ENCODE measurements at regions not wholly inside any gene's neighbourhood (a gene's known extent, or its start where the extent isn't known, plus 50 kb on each side); places are given as distances from the start of the nearest gene placed in this dataset.

DNA sequence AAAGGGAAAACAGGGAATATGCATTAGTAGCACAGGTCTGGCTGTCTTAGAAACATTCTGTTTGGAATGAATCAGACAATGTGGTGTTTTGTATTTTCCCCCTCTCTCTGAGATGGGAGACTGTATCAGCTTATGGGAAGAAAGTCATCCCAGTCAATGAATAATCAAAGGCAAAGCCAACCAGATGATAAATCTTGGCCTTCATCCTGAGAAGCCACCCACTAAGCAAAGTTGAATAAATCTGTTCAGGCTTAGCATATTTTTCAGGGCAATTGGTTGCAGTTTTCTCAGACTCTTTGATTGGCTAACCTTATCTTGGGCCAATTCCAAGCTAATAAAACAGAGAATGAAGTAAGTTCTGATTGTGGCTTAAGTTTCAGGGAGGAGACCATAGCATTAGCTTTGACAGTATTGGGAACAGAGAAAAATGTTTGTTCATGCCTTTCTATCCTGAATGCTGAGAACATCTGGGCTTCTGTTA lies 63.6 kb upstream of the ARL8B start:
- H3K27me3 ChIP-seq (ENCODE audit: control insufficient read depth in 3 of 3, insufficient read depth in 3 of 3, low read length in 3 of 3): no peaks in the 10 kb centered on the region
- peak; percentile 18 to 50 for DNase-seq
- no peak for FAIRE-seq
- no peak overlapping the region for H3K4me3 ChIP-seq (ENCODE audit: low read depth in 1 of 3, low read length in 3 of 3)
- peak overlapping the region in 1 of 3 donors; percentile 16 for H3K27ac ChIP-seq (ENCODE audit: low read depth in 1 of 3, low read length in 2 of 3)
- H3K9me3 ChIP-seq (ENCODE audit: control insufficient read depth in 2 of 2, insufficient read depth in 1 of 2, low read depth in 1 of 2, low read length in 1 of 2): peaks cover 0 to 3% of the 10 kb centered on the region in 2 donors
- H3K36me3 ChIP-seq (ENCODE audit: control insufficient read depth in 3 of 3, insufficient read depth in 2 of 3, low read depth in 1 of 3, low read length in 3 of 3): no peaks in the 10 kb centered on the region
- H3K4me1 ChIP-seq (ENCODE audit: control insufficient read depth in 3 of 3, insufficient read depth in 2 of 3, low read depth in 1 of 3, low read length in 2 of 3): peaks cover 0 to 14% (median 0%) of the 10 kb centered on the region in 3 donors

DNA sequence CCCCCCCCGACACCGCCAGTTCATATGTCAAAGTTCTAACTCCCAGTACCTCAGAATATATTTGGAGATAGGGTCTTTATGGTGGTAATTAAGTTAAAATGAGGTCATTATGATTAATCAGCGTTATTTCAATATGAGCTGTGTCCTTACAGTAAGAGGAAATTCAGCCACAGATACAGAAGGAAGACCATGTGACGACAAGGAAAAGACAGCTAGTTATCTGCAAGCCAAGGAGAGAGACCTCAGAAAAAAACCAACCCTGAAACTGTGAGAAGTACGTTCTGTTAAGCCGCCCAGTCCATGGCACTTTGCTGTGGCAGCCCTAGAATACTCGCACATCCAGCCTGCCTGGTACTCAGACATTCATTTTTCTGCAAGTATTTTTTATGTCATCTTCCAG lies 62.3 kb upstream of the ARL8B start:
- DNase-seq: no peak
- H3K4me1 ChIP-seq (ENCODE audit: control insufficient read depth in 3 of 3, insufficient read depth in 2 of 3, low read depth in 1 of 3, low read length in 2 of 3): peaks cover 0 to 14% (median 0%) of the 10 kb centered on the region in 3 donors
- no peak overlapping the region for H3K4me3 ChIP-seq (ENCODE audit: low read depth in 1 of 3, low read length in 3 of 3)
- H3K36me3 ChIP-seq (ENCODE audit: control insufficient read depth in 3 of 3, insufficient read depth in 2 of 3, low read depth in 1 of 3, low read length in 3 of 3): no peaks in the 10 kb centered on the region
- H3K9me3 ChIP-seq (ENCODE audit: control insufficient read depth in 2 of 2, insufficient read depth in 1 of 2, low read depth in 1 of 2, low read length in 1 of 2): peaks cover 0 to 3% of the 10 kb centered on the region in 2 donors
- FAIRE-seq: no peak
- H3K27me3 ChIP-seq (ENCODE audit: control insufficient read depth in 3 of 3, insufficient read depth in 3 of 3, low read length in 3 of 3): no peaks in the 10 kb centered on the region
- WGBS, 3 donors: 58 to 75% (median 68%) methylated on average over 7 of the region's 7 CpGs
- H3K27ac ChIP-seq (ENCODE audit: low read depth in 1 of 3, low read length in 2 of 3): no peak overlapping the region

DNA sequence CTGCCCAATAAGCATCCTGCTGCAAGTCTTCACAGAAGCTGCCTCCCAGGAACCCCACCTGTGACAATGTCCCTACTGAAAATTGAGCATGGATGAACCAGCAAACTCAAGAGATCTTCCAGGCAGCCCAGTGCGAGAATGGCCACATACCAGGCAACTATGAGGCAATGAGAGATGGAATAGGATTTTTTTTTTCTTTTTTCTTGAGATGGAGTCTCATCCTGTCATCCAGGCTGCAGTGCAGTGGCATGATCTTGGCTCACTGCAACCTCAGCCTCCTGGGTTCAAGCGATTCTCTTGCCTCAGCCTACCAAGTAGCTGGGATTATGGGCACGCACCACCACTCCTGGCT lies 60.9 kb upstream of the ARL8B start:
- no peaks in the 10 kb centered on the region for H3K36me3 ChIP-seq (ENCODE audit: control insufficient read depth in 3 of 3, insufficient read depth in 2 of 3, low read depth in 1 of 3, low read length in 3 of 3)
- H3K4me3 ChIP-seq (ENCODE audit: low read depth in 1 of 3, low read length in 3 of 3): no peak overlapping the region
- DNase-seq (no peak), FAIRE-seq (no peak)
- 65 to 97% (median 65%) methylated on average over 3 of the region's 3 CpGs for WGBS, 3 donors
- H3K4me1 ChIP-seq (ENCODE audit: control insufficient read depth in 3 of 3, insufficient read depth in 2 of 3, low read depth in 1 of 3, low read length in 2 of 3): peaks cover 0 to 6% (median 0%) of the 10 kb centered on the region in 3 donors
- no peak overlapping the region for H3K27ac ChIP-seq (ENCODE audit: low read depth in 1 of 3, low read length in 2 of 3)
- H3K9me3 ChIP-seq (ENCODE audit: control insufficient read depth in 2 of 2, insufficient read depth in 1 of 2, low read depth in 1 of 2, low read length in 1 of 2): peaks cover 0 to 3% of the 10 kb centered on the region in 2 donors
- H3K27me3 ChIP-seq (ENCODE audit: control insufficient read depth in 3 of 3, insufficient read depth in 3 of 3, low read length in 3 of 3): no peaks in the 10 kb centered on the region

DNA sequence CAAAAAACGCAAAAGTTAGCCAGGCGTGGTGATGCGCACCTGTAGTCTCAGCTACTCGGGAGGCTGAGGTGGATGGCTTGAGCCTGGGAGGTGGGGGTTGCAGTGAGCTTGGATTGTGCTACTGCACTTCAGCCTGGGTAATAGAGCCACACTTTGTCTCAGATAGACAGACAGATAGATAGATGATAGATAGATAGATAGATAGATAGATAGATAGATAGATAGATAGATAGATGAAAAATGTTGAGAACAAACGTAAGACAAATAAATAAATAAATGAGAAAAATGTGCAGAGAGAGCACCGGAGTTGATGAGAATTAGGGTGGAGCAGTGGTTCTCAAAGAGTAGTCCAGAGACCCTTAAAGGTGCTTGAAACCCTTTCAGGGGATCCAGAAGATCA lies 58.4 kb upstream of the ARL8B start:
- DNase-seq: no peak
- H3K27ac ChIP-seq (ENCODE audit: low read depth in 1 of 3, low read length in 2 of 3): no peak overlapping the region
- H3K27me3 ChIP-seq (ENCODE audit: control insufficient read depth in 3 of 3, insufficient read depth in 3 of 3, low read length in 3 of 3): no peaks in the 10 kb centered on the region
- WGBS, 3 donors: 84 to 92% (median 92%) methylated on average over 6 of the region's 6 CpGs
- no peaks in the 10 kb centered on the region for H3K36me3 ChIP-seq (ENCODE audit: control insufficient read depth in 3 of 3, insufficient read depth in 2 of 3, low read depth in 1 of 3, low read length in 3 of 3)
- H3K4me1 ChIP-seq (ENCODE audit: control insufficient read depth in 3 of 3, insufficient read depth in 2 of 3, low read depth in 1 of 3, low read length in 2 of 3): peaks cover 0 to 2% (median 0%) of the 10 kb centered on the region in 3 donors
- H3K4me3 ChIP-seq (ENCODE audit: low read depth in 1 of 3, low read length in 3 of 3): no peak overlapping the region
- H3K9me3 ChIP-seq (ENCODE audit: control insufficient read depth in 2 of 2, insufficient read depth in 1 of 2, low read depth in 1 of 2, low read length in 1 of 2): no peaks in the 10 kb centered on the region
- no peak for FAIRE-seq

DNA sequence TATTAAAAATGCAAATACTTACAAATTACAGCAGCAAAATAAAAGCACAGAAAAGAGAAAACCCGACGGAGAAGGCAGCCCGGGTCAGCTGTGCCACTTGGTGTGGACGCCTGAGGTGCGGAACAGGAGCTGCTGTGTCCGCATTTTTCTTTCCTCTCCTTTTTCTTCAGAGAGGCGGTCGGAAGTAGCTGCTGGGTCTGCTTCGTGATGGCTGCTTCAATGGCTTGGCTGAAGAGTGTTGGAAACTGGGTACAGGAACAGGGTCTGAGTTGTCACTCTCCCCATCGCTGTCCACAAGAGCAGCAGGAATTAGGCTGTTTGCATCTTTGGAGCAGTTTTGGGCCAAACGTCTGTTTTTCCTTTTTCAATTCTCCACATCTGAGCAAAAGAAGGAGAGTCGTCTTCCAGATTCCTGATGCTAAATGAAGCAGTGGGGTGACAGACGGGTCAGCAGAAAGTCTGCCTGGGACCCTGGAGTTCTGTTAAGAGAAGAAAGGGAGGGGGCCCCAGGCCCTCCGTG lies 53.5 kb upstream of the ARL8B start:
- WGBS, 3 donors: 83 to 86% (median 86%) methylated on average over 14 of the region's 14 CpGs
- H3K27ac ChIP-seq (ENCODE audit: low read depth in 1 of 3, low read length in 2 of 3): no peak overlapping the region
- no peaks in the 10 kb centered on the region for H3K4me1 ChIP-seq (ENCODE audit: control insufficient read depth in 3 of 3, insufficient read depth in 2 of 3, low read depth in 1 of 3, low read length in 2 of 3)
- FAIRE-seq (no peak), DNase-seq (no peak)
- no peak overlapping the region for H3K4me3 ChIP-seq (ENCODE audit: low read depth in 1 of 3, low read length in 3 of 3)
- no peaks in the 10 kb centered on the region for H3K9me3 ChIP-seq (ENCODE audit: control insufficient read depth in 2 of 2, insufficient read depth in 1 of 2, low read depth in 1 of 2, low read length in 1 of 2)
- no peaks in the 10 kb centered on the region for H3K36me3 ChIP-seq (ENCODE audit: control insufficient read depth in 3 of 3, insufficient read depth in 2 of 3, low read depth in 1 of 3, low read length in 3 of 3)
- H3K27me3 ChIP-seq (ENCODE audit: control insufficient read depth in 3 of 3, insufficient read depth in 3 of 3, low read length in 3 of 3): peaks cover 0 to 4% (median 0%) of the 10 kb centered on the region in 3 donors

DNA sequence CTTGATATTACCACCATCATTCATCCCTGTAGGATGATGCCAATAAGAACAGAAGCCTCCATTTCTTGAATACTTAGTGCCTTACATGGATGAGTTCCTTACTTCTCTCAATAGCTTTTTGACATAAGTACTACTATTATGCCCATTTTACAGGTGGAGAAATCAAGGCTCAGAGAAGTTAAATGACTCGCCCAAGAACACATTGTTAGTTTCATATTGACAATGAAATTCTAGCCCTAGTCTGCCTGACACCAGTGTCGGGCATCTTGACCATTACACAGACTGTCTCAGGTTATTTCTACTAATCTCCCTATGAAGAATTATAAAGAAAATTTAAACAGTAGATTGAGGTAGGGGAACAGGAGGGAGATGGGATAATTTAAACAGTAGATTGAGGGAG lies 52.5 kb upstream of the ARL8B start:
- no peaks in the 10 kb centered on the region for H3K9me3 ChIP-seq (ENCODE audit: control insufficient read depth in 2 of 2, insufficient read depth in 1 of 2, low read depth in 1 of 2, low read length in 1 of 2)
- peaks cover 0 to 4% (median 0%) of the 10 kb centered on the region in 3 donors for H3K27me3 ChIP-seq (ENCODE audit: control insufficient read depth in 3 of 3, insufficient read depth in 3 of 3, low read length in 3 of 3)
- H3K4me3 ChIP-seq (ENCODE audit: low read depth in 1 of 3, low read length in 3 of 3): no peak overlapping the region
- no peaks in the 10 kb centered on the region for H3K4me1 ChIP-seq (ENCODE audit: control insufficient read depth in 3 of 3, insufficient read depth in 2 of 3, low read depth in 1 of 3, low read length in 2 of 3)
- DNase-seq (no peak), FAIRE-seq (no peak)
- no peaks in the 10 kb centered on the region for H3K36me3 ChIP-seq (ENCODE audit: control insufficient read depth in 3 of 3, insufficient read depth in 2 of 3, low read depth in 1 of 3, low read length in 3 of 3)
- no peak overlapping the region for H3K27ac ChIP-seq (ENCODE audit: low read depth in 1 of 3, low read length in 2 of 3)
- 78 to 89% (median 80%) methylated on average over 2 of the region's 2 CpGs for WGBS, 3 donors

DNA sequence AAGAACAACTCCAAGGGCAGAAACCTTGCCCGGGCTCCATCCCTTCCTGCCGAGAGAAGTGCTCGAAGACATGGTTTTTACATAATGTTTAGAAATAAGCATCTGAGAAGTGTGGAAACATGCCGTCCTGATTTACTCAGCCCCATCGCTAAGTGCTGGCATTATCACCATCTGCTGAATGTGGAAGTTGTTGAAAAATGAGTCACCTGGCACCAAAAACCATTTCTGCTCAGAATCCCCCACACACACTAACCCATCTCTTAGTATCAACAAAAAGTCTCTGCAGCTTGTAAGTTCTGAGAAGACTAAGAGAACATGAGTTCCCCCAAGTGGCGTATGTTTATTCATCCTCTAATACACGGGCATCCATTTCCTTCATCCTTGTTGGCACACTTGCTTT lies 51.0 kb upstream of the ARL8B start:
- DNase-seq (no peak), FAIRE-seq (no peak)
- no peaks in the 10 kb centered on the region for H3K9me3 ChIP-seq (ENCODE audit: control insufficient read depth in 2 of 2, insufficient read depth in 1 of 2, low read depth in 1 of 2, low read length in 1 of 2)
- H3K36me3 ChIP-seq (ENCODE audit: control insufficient read depth in 3 of 3, insufficient read depth in 2 of 3, low read depth in 1 of 3, low read length in 3 of 3): no peaks in the 10 kb centered on the region
- no peak overlapping the region for H3K4me3 ChIP-seq (ENCODE audit: low read depth in 1 of 3, low read length in 3 of 3)
- H3K27me3 ChIP-seq (ENCODE audit: control insufficient read depth in 3 of 3, insufficient read depth in 3 of 3, low read length in 3 of 3): peaks cover 0 to 4% (median 0%) of the 10 kb centered on the region in 3 donors
- no peaks in the 10 kb centered on the region for H3K4me1 ChIP-seq (ENCODE audit: control insufficient read depth in 3 of 3, insufficient read depth in 2 of 3, low read depth in 1 of 3, low read length in 2 of 3)
- WGBS, 3 donors: 62 to 68% (median 68%) methylated on average over 7 of the region's 7 CpGs
- no peak overlapping the region for H3K27ac ChIP-seq (ENCODE audit: low read depth in 1 of 3, low read length in 2 of 3)

DNA sequence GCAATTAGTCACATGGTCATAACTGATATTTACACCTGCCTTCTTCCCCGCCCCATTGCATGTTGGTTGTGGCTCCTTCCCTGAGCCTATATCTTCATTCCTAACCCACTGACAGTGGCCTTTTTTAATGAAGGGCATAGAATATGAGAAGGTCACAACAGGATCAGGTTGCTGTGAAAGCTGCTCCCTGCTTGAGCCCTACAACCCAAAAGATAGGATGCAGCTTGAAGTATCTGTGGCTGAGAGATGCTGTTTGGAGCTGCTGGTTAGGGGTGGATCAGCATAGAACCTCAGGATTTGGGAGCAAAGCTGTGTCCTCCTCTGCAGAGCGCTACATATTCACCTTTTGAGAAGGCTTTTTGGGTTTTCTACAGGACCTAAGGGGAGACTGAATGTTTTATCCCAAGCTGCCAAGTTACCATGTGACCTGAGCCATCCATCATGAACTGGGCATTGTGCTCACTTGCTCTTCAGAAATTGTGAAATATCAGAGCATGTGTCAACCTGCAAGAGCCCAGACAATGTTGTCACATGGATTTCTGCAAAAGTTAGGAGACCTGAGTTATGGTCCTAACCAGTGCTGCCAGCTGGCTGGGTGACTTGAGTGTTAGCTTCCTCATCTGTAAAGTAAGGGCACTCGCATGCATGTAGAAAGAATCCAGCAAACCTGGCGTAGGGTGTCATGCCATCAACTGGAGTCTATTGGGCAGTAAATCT lies 49.8 kb upstream of the ARL8B start:
- WGBS, 3 donors: 84 to 93% (median 85%) methylated on average over 4 of the region's 4 CpGs

More for the DNA sequence above, 49.8 kb upstream of the ARL8B start:
- no peak overlapping the region for H3K27ac ChIP-seq (ENCODE audit: low read depth in 1 of 3, low read length in 2 of 3)
- DNase-seq: no peak
- H3K9me3 ChIP-seq (ENCODE audit: control insufficient read depth in 2 of 2, insufficient read depth in 1 of 2, low read depth in 1 of 2, low read length in 1 of 2): no peaks in the 10 kb centered on the region
- H3K36me3 ChIP-seq (ENCODE audit: control insufficient read depth in 3 of 3, insufficient read depth in 2 of 3, low read depth in 1 of 3, low read length in 3 of 3): no peaks in the 10 kb centered on the region
- no peaks in the 10 kb centered on the region for H3K4me1 ChIP-seq (ENCODE audit: control insufficient read depth in 3 of 3, insufficient read depth in 2 of 3, low read depth in 1 of 3, low read length in 2 of 3)
- no peak for FAIRE-seq
- no peak overlapping the region for H3K4me3 ChIP-seq (ENCODE audit: low read depth in 1 of 3, low read length in 3 of 3)
- H3K27me3 ChIP-seq (ENCODE audit: control insufficient read depth in 3 of 3, insufficient read depth in 3 of 3, low read length in 3 of 3): peaks cover 0 to 4% (median 0%) of the 10 kb centered on the region in 3 donors

All from small intestine (tissue), 7 donors.